Erythroblast (primary cell): ENCODE measurements at regions not wholly inside any gene's neighbourhood (a gene's known extent, or its start where the extent isn't known, plus 50 kb on each side); places are given as distances from the start of the nearest gene placed in this dataset.

Source experiments
- DNase-seq, 2 experiments: peaks; one replicate each; lab custom pipeline; 2025; lab: John Stamatoyannopoulos, UW
- GATA1 ChIP-seq: IDR thresholded peaks from 2 replicates; pipeline ENCODE4 v1.6.1; 2011; ENCODE audit warnings: low read depth, mild to moderate bottlenecking, control low read depth, low read length, moderate library complexity
- POLR2A ChIP-seq: IDR thresholded peaks from 2 replicates; pipeline ENCODE4 v1.6.1; 2011; ENCODE audit warnings: mild to moderate bottlenecking, low read length

- no peak for TF ChIP-seq GATA1
Measured at GRCh38 chr10:124282326-124282725, 136.4 kb downstream of the OAT start.

GRCh38 chr10:124281666-124282065, 137.1 kb downstream of the OAT start:
- no peak for DNase-seq
- TF ChIP-seq POLR2A (no peak), GATA1 (no peak)

More at GRCh38 chr10:124282326-124282725, 136.4 kb downstream of the OAT start:
- DNase-seq, result no peak

- TF ChIP-seq POLR2A (no peak), GATA1 (no peak)
- no peak for DNase-seq
Measured at GRCh38 chr10:124280916-124281315, 137.8 kb downstream of the OAT start.

GRCh38 chr10:124279882-124280281, 138.8 kb downstream of the OAT start:
- TF ChIP-seq GATA1 (no peak), POLR2A (no peak)
- DNase-seq, result no peak

- DNase-seq, result no peak
- TF ChIP-seq GATA1 (no peak), POLR2A (no peak)
Measured at GRCh38 chr10:124279298-124279697, 139.4 kb downstream of the OAT start.

- TF ChIP-seq GATA1, result no peak
- no peak for TF ChIP-seq POLR2A
Measured at GRCh38 chr10:124278356-124278755, 140.4 kb downstream of the OAT start.

GRCh38 chr10:124273141-124273540, 145.6 kb downstream of the OAT start:
- DNase-seq, result no peak
- TF ChIP-seq POLR2A, result no peak
- no peak for TF ChIP-seq GATA1

More at GRCh38 chr10:124278356-124278755, 140.4 kb downstream of the OAT start:
- DNase-seq, result no peak

GRCh38 chr10:124271676-124272075, 147.0 kb downstream of the OAT start:
- no peak for TF ChIP-seq POLR2A
- TF ChIP-seq GATA1, result no peak
- no peak for DNase-seq

- no peak for TF ChIP-seq POLR2A
- no peak for TF ChIP-seq GATA1
- DNase-seq, result no peak
Measured at GRCh38 chr10:124270530-124271327, 148.0 kb downstream of the OAT start.

GRCh38 chr10:124268976-124269375, 149.7 kb downstream of the OAT start:
- no peak for TF ChIP-seq POLR2A
- no peak for TF ChIP-seq GATA1
- no peak for DNase-seq

- no peak for TF ChIP-seq GATA1
- no peak for TF ChIP-seq POLR2A
- no peak for DNase-seq
Measured at GRCh38 chr10:124267911-124268549, 150.7 kb downstream of the OAT start.

GRCh38 chr10:124267231-124267885, 151.4 kb downstream of the OAT start:
- DNase-seq, result no peak
- TF ChIP-seq POLR2A, result no peak
- no peak for TF ChIP-seq GATA1

GRCh38 chr10:124266468-124267230, 152.1 kb downstream of the OAT start:
- no peak for DNase-seq

More at GRCh38 chr10:124266468-124267230, 152.1 kb downstream of the OAT start:
- TF ChIP-seq GATA1, result no peak
